ENCODE measurements at regions not wholly inside any gene's neighbourhood (a gene's known extent, or its start where the extent isn't known, plus 50 kb on each side); places are given as distances from the start of the nearest gene placed in this dataset.

GRCh38 chrY:15689994-15690393 lies 1165.7 kb downstream of the NLGN4Y start:
- Histone ChIP-seq H4K20me1 (ENCODE audit: insufficient read depth, low read length) (no peaks in the 10 kb centered on the region), H3K27ac (ENCODE audit: low read length) (no peak overlapping the region), H3K4me1 (ENCODE audit: low read length) (no peaks in the 10 kb centered on the region), H2AFZ (ENCODE audit: low read depth, low read length) (no peak overlapping the region), H3K36me3 (replicated peaks; ENCODE audit: low read depth, low read length) (no peaks in the 10 kb centered on the region), H3K79me2 (ENCODE audit: low read length) (no peaks in the 10 kb centered on the region), H3K4me3 (ENCODE audit: low read length) (no peak overlapping the region), H3K9me3 (ENCODE audit: insufficient read depth, low read length) (no peaks in the 10 kb centered on the region), H3K27me3 (ENCODE audit: low read depth, low read length) (no peaks in the 10 kb centered on the region), H3K9ac (ENCODE audit: low read length) (no peak overlapping the region), H3K4me2 (ENCODE audit: low read length) (no peak overlapping the region)
- TF ChIP-seq EZH2phosphoT487 (IDR thresholded peaks at IDR 0.05; ENCODE audit: low read depth) (no peak), CTCF (IDR thresholded peaks at IDR 0.05; ENCODE audit: low read depth, low read length) (no peak)

- no peak overlapping the region for H3K27ac ChIP-seq (ENCODE audit: low read length)
- H3K27me3 ChIP-seq (ENCODE audit: low read depth, low read length): no peaks in the 10 kb centered on the region
- no peak overlapping the region for H3K4me3 ChIP-seq (ENCODE audit: low read length)
- no peaks in the 10 kb centered on the region for H4K20me1 ChIP-seq (ENCODE audit: insufficient read depth, low read length)
- H3K4me1 ChIP-seq (ENCODE audit: low read length): no peaks in the 10 kb centered on the region
- TF ChIP-seq EZH2phosphoT487 (IDR thresholded peaks at IDR 0.05; ENCODE audit: low read depth) (no peak), CTCF (IDR thresholded peaks at IDR 0.05; ENCODE audit: low read depth, low read length) (no peak)
- no peaks in the 10 kb centered on the region for H3K9me3 ChIP-seq (ENCODE audit: insufficient read depth, low read length)
- no peak overlapping the region for H2AFZ ChIP-seq (ENCODE audit: low read depth, low read length)
- H3K9ac ChIP-seq (ENCODE audit: low read length): no peak overlapping the region
- no peaks in the 10 kb centered on the region for H3K36me3 ChIP-seq (replicated peaks; ENCODE audit: low read depth, low read length)
- no peak overlapping the region for H3K4me2 ChIP-seq (ENCODE audit: low read length)
- H3K79me2 ChIP-seq (ENCODE audit: low read length): no peaks in the 10 kb centered on the region
Observed at GRCh38 chrY:15702131-15702530, 1177.8 kb downstream of the NLGN4Y start.

GRCh38 chrY:15704906-15705305 lies 1180.6 kb downstream of the NLGN4Y start:
- no peak overlapping the region for H3K4me2 ChIP-seq (ENCODE audit: low read length)
- no peak overlapping the region for H2AFZ ChIP-seq (ENCODE audit: low read depth, low read length)
- H3K9ac ChIP-seq (ENCODE audit: low read length): no peak overlapping the region
- H3K36me3 ChIP-seq (replicated peaks; ENCODE audit: low read depth, low read length): no peaks in the 10 kb centered on the region
- H3K27me3 ChIP-seq (ENCODE audit: low read depth, low read length): no peaks in the 10 kb centered on the region
- no peaks in the 10 kb centered on the region for H3K4me1 ChIP-seq (ENCODE audit: low read length)
- no peak overlapping the region for H3K4me3 ChIP-seq (ENCODE audit: low read length)
- no peaks in the 10 kb centered on the region for H4K20me1 ChIP-seq (ENCODE audit: insufficient read depth, low read length)
- H3K79me2 ChIP-seq (ENCODE audit: low read length): no peaks in the 10 kb centered on the region
- TF ChIP-seq EZH2phosphoT487 (IDR thresholded peaks at IDR 0.05; ENCODE audit: low read depth) (no peak), CTCF (IDR thresholded peaks at IDR 0.05; ENCODE audit: low read depth, low read length) (no peak)
- no peaks in the 10 kb centered on the region for H3K9me3 ChIP-seq (ENCODE audit: insufficient read depth, low read length)
- H3K27ac ChIP-seq (ENCODE audit: low read length): no peak overlapping the region

- H3K9me3 ChIP-seq (ENCODE audit: insufficient read depth, low read length): no peaks in the 10 kb centered on the region
- H3K4me1 ChIP-seq (ENCODE audit: low read length): peaks cover 13% of the 10 kb centered on the region
- no peaks in the 10 kb centered on the region for H4K20me1 ChIP-seq (ENCODE audit: insufficient read depth, low read length)
- no peak overlapping the region for H2AFZ ChIP-seq (ENCODE audit: low read depth, low read length)
- no peak overlapping the region for H3K4me2 ChIP-seq (ENCODE audit: low read length)
- H3K27me3 ChIP-seq (ENCODE audit: low read depth, low read length): no peaks in the 10 kb centered on the region
- H3K36me3 ChIP-seq (replicated peaks; ENCODE audit: low read depth, low read length): no peaks in the 10 kb centered on the region
- H3K4me3 ChIP-seq (ENCODE audit: low read length): no peak overlapping the region
- no peak overlapping the region for H3K9ac ChIP-seq (ENCODE audit: low read length)
- peak overlapping the region; percentile 48 for H3K27ac ChIP-seq (ENCODE audit: low read length)
- no peak for TF ChIP-seq EZH2phosphoT487 (IDR thresholded peaks at IDR 0.05; ENCODE audit: low read depth)
- TF ChIP-seq CTCF (IDR thresholded peaks at IDR 0.05; ENCODE audit: low read depth, low read length): no peak
- no peaks in the 10 kb centered on the region for H3K79me2 ChIP-seq (ENCODE audit: low read length)
Observed at GRCh38 chrY:15749533-15750433, 1225.5 kb downstream of the NLGN4Y start.
